NCI-H524 (cell line): ENCODE measurements at regions not wholly inside any gene's neighbourhood (a gene's known extent, or its start where the extent isn't known, plus 50 kb on each side); places are given as distances from the start of the nearest gene placed in this dataset.

ENCODE experiments used
- DNase-seq, 2 experiments: peaks; one replicate each; lab custom pipeline; 2025; lab: John Stamatoyannopoulos, UW

- no peak for DNase-seq
Observed at GRCh38 chr17:71267668-71268067, 853.2 kb upstream of the SOX9 start.

GRCh38 chr17:71269201-71269600 lies 851.6 kb upstream of the SOX9 start:
- no peak for DNase-seq

GRCh38 chr17:71273441-71273840 lies 847.4 kb upstream of the SOX9 start:
- DNase-seq, result no peak

DNA sequence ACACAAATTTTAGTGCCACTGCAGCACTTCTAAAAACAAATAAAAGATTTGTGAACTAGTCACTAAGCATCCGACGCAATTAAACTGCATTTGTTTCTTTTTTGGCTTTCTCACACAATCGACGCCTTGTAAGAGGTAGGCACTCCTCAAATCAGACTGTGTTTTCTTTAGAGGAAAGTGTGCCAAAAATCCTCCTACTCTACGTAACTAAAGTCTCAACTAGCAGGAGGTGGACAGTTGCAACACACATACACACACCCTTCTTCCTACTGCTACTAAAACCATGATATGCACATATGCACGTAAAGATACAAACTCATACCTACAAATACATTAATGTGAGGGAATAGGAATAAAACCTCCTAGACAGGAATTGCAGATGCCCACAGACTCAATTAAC lies 844.7 kb upstream of the SOX9 start:
- DNase-seq, result no peak

DNA sequence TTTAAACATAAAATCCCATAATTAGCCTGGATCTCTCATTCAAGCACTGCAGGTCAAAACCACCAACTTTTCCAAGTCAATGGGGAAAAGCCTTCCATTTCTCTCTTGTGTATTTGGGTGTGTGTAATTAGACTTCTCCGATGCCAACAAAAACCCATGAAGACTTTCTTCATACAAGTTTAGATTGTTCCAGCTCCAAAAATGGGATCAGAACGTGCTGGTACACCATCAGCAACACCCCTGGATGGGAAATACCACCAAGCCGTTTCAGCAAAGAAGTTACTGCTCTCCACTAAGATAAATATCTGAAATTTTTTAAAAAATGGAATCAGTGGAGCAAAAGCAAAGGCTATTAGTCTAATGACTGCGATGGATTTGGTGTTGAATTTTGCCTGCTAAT lies 837.3 kb upstream of the SOX9 start:
- DNase-seq, result no peak

DNA sequence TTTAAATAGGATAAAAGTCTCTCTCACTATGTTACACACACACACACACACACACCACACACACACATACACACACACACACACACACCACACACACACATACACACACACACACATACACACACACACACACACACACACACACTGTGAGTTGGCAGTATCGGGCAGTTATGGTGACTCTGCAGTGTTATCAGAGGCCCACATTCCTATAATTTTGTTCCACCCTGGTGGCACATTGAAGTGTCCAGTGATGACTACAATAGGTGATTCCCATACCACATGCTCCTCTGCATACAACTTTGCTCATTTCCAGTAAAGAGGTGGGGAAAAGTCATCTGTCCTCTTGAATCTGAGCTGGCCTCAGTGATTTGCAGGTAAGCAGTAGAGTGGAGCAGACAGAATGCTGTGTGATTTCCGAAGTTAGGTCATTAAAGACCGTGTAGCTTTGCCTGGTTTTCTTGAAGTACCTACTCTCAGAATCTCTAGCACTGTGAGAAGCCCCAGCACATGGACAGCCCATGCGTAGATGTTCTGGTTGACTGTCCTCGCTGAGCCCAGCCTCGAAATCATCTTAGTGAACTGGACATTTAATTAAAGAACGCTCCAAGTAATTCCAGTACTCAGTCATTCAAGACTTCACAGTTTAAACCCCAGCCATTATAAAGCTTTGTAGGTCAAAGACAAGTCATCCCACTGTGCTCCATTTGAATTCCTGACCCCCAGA lies 836.6 kb upstream of the SOX9 start:
- no peak for DNase-seq

- no peak for DNase-seq
Observed at GRCh38 chr17:71286625-71287024, 834.2 kb upstream of the SOX9 start.

DNA sequence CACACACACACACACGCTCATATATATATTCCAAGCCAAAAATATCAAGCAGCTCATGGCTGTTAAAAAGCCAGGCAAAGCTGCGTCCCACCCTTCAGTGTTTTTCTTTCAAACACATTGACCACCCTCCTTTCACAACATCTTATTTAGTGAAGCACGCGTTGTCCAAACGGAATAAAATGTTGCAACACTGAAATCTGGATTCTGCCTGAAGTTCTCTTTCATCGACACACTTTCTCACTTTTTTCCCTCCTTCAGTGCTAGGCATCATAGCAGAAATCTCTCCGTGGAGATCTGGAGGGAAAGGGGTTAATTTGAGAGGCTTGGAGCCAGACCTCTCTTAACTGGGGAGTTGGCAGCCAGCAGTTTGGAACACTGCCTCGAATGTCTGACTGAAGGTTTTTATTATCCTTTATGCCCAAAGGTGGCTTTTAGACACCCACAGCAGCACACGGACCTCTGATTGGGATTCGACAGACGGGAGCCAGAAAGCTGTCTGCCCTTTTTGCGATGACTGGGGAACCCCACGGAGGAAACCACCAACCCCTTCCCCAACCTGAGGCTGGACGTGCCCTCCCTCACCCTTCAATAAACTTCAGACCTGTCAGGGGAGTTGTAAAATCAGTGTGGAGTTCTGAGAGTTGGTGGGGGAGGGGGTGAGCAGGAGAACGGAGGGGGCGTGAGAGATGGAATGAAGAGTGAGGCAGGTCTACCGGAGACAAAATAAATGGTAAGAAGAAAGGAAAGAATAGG lies 833.6 kb upstream of the SOX9 start:
- DNase-seq, result no peak

DNA sequence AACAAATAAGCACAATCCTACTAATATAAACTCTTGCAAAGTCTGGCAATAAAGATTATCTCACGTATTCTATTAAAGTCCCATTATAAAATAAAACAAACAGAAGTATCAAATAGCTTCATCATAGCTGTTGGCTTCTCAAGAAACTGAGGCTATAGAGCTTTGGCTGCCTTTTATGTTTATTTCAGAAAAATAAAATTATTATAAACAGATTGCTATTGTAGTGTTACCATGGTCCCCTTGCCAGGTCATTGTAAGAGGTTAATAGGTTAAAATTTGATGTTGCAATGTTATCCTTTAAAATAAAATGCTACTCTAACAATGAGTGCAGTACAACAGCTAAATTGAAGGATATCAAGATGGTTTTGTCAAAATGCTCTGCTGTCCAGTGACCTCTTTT lies 828.8 kb upstream of the SOX9 start:
- no peak for DNase-seq

DNA sequence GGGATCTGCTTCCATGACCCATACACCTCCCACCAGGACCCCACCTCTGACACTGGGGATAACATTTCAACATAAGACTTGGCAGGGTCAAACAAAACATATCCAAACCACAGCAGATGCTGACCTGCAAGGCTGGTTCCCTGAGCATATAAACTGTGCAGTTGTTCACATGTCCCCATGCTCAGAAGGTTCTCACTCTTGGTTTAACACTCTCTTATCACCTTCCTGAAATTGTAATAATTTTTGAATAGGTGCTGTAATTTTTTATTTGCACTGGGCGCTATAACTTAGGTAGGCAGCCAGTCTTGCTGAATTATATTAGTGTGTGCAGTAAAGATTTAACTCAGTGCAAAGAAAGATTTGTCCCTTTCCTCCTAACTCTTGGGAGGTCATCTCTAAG lies 824.8 kb upstream of the SOX9 start:
- DNase-seq, result no peak

GRCh38 chr17:71301063-71301462 lies 819.8 kb upstream of the SOX9 start:
- no peak for DNase-seq

GRCh38 chr17:71302721-71303549 lies 817.9 kb upstream of the SOX9 start:
- no peak for DNase-seq

DNA sequence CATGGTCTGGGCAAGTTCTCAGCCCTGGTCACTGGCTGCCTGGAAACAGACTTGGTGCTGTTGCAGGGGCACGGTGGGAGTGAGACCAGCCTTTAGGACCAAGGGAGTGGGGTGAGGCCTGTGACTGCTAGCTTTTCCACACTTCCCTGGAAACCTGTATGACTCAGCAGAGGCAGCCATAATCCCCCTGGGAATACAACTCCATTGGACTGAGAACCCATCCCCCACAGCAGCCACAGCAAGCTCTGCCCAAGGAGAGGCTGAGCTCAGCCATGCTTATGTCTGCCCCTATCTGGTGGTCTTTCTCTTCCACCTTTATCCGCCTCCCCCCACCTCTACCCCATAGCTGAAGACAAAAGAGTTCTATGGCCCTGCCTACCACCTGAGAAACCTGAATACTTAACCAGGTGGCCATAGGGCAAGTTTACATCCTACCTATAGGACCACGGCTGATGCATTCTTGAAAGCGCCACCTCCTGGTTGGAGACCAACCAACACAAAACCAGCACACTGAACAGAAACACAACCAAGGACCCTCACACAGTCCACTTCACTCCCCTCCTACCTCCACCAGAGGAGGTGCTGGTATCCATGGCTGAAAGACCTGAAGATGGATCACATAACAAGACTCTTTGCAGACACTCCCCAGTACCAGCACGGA lies 816.2 kb upstream of the SOX9 start:
- DNase-seq, result no peak

DNA sequence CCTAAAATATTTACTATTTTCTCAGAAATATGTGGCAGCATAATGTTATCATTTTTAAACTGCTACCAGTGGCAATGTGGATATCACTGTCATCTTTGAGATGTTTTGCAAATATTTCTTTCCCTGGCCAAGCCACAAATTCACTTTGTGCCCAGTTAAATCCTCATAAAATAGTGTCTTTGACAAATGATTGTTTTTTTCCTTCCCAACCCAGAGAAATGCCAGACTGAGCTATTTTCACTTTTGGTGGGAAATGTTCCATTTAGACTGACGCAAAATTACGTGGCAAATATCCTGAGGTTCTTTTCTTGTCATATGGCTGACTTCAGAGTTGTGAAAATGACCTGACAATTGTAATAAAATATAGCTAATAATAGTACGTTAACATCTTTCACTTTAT lies 807.0 kb upstream of the SOX9 start:
- DNase-seq, result no peak

GRCh38 chr17:71315568-71315967 lies 805.3 kb upstream of the SOX9 start:
- DNase-seq, result no peak

GRCh38 chr17:71316176-71316897 lies 804.5 kb upstream of the SOX9 start:
- DNase-seq, result no peak

GRCh38 chr17:71320009-71320796 lies 800.6 kb upstream of the SOX9 start:
- no peak for DNase-seq

GRCh38 chr17:71325117-71325516 lies 795.7 kb upstream of the SOX9 start:
- DNase-seq, result no peak

- no peak for DNase-seq
Observed at GRCh38 chr17:71325886-71326285, 794.9 kb upstream of the SOX9 start.

GRCh38 chr17:71327376-71328059 lies 793.3 kb upstream of the SOX9 start:
- DNase-seq, result no peak
